ENCODE measurements at regions not wholly inside any gene's neighbourhood (a gene's known extent, or its start where the extent isn't known, plus 50 kb on each side); places are given as distances from the start of the nearest gene placed in this dataset.

DNA sequence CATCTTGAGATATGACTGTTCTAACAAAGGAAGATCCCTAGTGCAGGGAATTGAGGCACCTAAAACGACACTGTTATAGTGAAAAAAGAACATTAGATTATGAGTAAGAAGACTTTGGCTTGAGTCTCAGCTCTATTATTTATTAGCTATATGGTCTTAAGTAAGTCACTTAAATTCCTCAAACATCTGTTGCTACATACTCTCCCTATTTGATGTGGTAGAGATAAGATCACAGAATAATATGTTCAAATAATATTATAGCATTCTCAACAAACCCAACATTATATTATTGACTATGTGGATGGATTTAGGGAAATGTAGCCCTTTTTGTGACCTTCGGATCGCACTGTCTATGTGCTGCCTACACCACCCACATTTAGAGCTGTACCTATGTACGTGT, 136.9 kb downstream of the P2RY1 start:
- TF ChIP-seq, protein P1, sequence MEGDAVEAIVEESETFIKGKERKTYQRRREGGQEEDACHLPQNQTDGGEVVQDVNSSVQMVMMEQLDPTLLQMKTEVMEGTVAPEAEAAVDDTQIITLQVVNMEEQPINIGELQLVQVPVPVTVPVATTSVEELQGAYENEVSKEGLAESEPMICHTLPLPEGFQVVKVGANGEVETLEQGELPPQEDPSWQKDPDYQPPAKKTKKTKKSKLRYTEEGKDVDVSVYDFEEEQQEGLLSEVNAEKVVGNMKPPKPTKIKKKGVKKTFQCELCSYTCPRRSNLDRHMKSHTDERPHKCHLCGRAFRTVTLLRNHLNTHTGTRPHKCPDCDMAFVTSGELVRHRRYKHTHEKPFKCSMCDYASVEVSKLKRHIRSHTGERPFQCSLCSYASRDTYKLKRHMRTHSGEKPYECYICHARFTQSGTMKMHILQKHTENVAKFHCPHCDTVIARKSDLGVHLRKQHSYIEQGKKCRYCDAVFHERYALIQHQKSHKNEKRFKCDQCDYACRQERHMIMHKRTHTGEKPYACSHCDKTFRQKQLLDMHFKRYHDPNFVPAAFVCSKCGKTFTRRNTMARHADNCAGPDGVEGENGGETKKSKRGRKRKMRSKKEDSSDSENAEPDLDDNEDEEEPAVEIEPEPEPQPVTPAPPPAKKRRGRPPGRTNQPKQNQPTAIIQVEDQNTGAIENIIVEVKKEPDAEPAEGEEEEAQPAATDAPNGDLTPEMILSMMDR (IDR thresholded peaks at IDR 0.05), result no peak

GRCh38 chr3:152973575-152973974, 138.6 kb downstream of the P2RY1 start:
- TF ChIP-seq, protein P1 (IDR thresholded peaks at IDR 0.05), result no peak

DNA sequence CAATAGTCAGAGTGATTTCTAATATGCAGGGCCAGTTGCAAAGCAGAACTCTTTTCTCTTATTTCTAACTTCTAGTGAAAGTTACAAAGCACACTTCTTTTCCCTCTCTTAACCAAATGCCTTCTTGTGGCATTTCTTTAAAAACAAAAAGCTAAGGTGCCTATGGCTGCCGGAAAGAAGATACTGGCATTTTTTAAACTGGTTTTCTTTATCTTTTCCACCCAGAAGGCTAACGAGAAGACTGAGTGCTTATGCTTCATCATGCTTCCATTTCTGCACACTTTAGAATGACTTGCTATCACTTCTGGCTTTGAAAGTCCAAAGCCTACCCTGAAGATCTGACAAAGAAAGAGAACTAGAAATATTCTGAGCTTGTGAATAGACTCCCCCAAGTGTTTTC, 141.3 kb downstream of the P2RY1 start:
- TF ChIP-seq, protein P1 (IDR thresholded peaks at IDR 0.05), result no peak

GRCh38 chr3:152977366-152977765, 142.4 kb downstream of the P2RY1 start:
- TF ChIP-seq, protein P1 (IDR thresholded peaks at IDR 0.05), result no peak

DNA sequence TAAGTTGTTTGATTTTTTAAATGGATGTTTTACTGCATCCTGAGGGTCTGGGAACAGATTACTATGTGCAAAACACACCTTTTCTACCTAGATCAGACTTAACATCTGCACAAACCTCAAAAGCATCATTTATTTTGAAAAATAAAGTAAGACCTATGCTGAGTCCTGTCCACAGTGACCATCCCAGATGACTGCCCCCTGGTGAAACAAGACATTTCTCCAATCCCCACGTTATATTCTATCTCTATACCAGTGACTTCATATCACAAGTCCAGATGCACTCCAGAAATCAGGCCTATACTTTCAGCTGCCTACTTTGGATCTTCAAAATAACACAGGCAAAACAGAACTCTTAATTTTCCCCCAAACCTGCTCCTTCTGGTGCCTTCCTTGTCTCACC, 143.2 kb downstream of the P2RY1 start:
- TF ChIP-seq, protein P1 (IDR thresholded peaks at IDR 0.05), result no peak

- TF ChIP-seq, protein P1 (IDR thresholded peaks at IDR 0.05), result no peak
Measured at GRCh38 chr3:152997526-152997925, 162.6 kb downstream of the P2RY1 start.

- TF ChIP-seq, protein P1 (IDR thresholded peaks at IDR 0.05), result no peak
Measured at GRCh38 chr3:152998591-152998990, 163.4 kb upstream of the RAP2B start.

GRCh38 chr3:153000325-153000724, 161.7 kb upstream of the RAP2B start:
- TF ChIP-seq, protein P1 (IDR thresholded peaks at IDR 0.05), result no peak
